A673 (cell line): ENCODE measurements at regions not wholly inside any gene's neighbourhood (a gene's known extent, or its start where the extent isn't known, plus 50 kb on each side); places are given as distances from the start of the nearest gene placed in this dataset.

Source experiments
- BruUV-seq: library from RNA; stranded (reverse); fragments of 400-500 nt; replicated peaks from 2 replicates; lab custom pipeline; 2021; lab: Mats Ljungman, UMichigan
- CTCF ChIA-PET: fragments of 300-600 bp; sonication (Branson Sonifier 250); formaldehyde crosslinking; loops from one replicate; lab custom pipeline; 2022; ENCODE audit warnings: antibody characterized with exemption; lab: Charles Lee
- POLR2A ChIA-PET: fragments of 300-600 bp; sonication (Branson Sonifier 250); formaldehyde crosslinking; loops from one replicate; lab custom pipeline; 2022; ENCODE audit warnings: antibody characterized with exemption; ENCODE audit not compliant: low non-redundant PET; lab: Charles Lee
- DNase-seq: peaks from one replicate; pipeline ENCODE4 v3.0.0-alpha.2; 2015; ENCODE audit warnings: low spot score
- H3K27ac ChIP-seq: fragments of 200-600 bp; sonication (generic); 2 replicates; pipeline ENCODE4 v1.5.1; 2016; ENCODE audit warnings: mixed run types, low read depth, mild to moderate bottlenecking, mixed read lengths, antibody characterized with exemption, low read length; ENCODE audit not compliant: poor library complexity, severe bottlenecking
- H3K27me3 ChIP-seq: fragments of 200-600 bp; sonication (generic); replicated peaks from 2 replicates; pipeline ENCODE4 v1.6.1; 2017; ENCODE audit warnings: mixed run types, low read depth, mild to moderate bottlenecking, mixed read lengths, antibody characterized with exemption, low read length; ENCODE audit not compliant: insufficient read depth, poor library complexity
- H3K36me3 ChIP-seq: fragments of 200-600 bp; sonication (generic); 2 replicates; pipeline ENCODE4 v1.6.1; 2016; ENCODE audit warnings: mixed run types, mild to moderate bottlenecking, mixed read lengths, antibody characterized with exemption, low read length; ENCODE audit not compliant: insufficient read depth, poor library complexity, severe bottlenecking
- H3K4me1 ChIP-seq: fragments of 200-600 bp; sonication (generic); 2 replicates; pipeline ENCODE4 v1.6.1; 2017; ENCODE audit warnings: mixed run types, mild to moderate bottlenecking, mixed read lengths, antibody characterized with exemption, low read length; ENCODE audit not compliant: insufficient read depth, poor library complexity, severe bottlenecking
- H3K4me3 ChIP-seq: fragments of 200-600 bp; sonication (generic); 2 replicates; pipeline ENCODE4 v1.5.1; 2016; ENCODE audit warnings: low read depth, mixed run types, mild to moderate bottlenecking, mixed read lengths, low read length; ENCODE audit not compliant: poor library complexity, severe bottlenecking
- H3K9me3 ChIP-seq: fragments of 200-600 bp; sonication (generic); 2 replicates; pipeline ENCODE4 v1.6.1; 2016; ENCODE audit warnings: mixed run types, low read depth, mild to moderate bottlenecking, mixed read lengths, antibody characterized with exemption, low read length; ENCODE audit not compliant: poor library complexity, severe bottlenecking
- CTCF ChIP-seq: fragments of 300-800, 200-600 bp; sonication (generic); conservative IDR thresholded peaks from 2 replicates; pipeline ENCODE4 v1.5.1; 2017; ENCODE audit warnings: low read depth, mild to moderate bottlenecking, antibody characterized with exemption, low read length, moderate library complexity, mixed read lengths
- EZH2 ChIP-seq: fragments of 200-600 bp; sonication (generic); IDR thresholded peaks from 2 replicates; pipeline ENCODE4 v1.6.1; 2017; ENCODE audit warnings: borderline replicate concordance, low read depth, mild to moderate bottlenecking, mixed read lengths, antibody characterized with exemption, low read length; ENCODE audit not compliant: poor library complexity, severe bottlenecking
- intact Hi-C: fragments of 100-400 bp; cut with micrococcal nuclease; formaldehyde crosslinking; loops from one replicate; pipeline ENCODE4 v1.10.0; 2022; ENCODE audit not compliant: unreplicated experiment

- H3K4me1 ChIP-seq: no peaks in the 10 kb centered on the region
- H3K27ac ChIP-seq: no peak overlapping the region
- H3K9me3 ChIP-seq: no peaks in the 10 kb centered on the region
- intact Hi-C loops: no loop called here
- no peaks in the 10 kb centered on the region for H3K27me3 ChIP-seq
- no peaks in the 10 kb centered on the region for H3K36me3 ChIP-seq
- ChIA-PET CTCF (no interaction called here), POLR2A (no interaction called here)
- TF ChIP-seq CTCF (no peak), EZH2 (no peak)
- BruUV-seq: no TSS peak
- H3K4me3 ChIP-seq: no peak overlapping the region
- no peak for DNase-seq
Observed at GRCh38 chr10:42113158-42113450, 525.3 kb downstream of the ZNF33B start.

- ChIA-PET POLR2A (no interaction called here), CTCF (no interaction called here)
- Histone ChIP-seq H3K4me1 (no peaks in the 10 kb centered on the region), H3K9me3 (no peaks in the 10 kb centered on the region), H3K4me3 (no peak overlapping the region), H3K27ac (no peak overlapping the region), H3K27me3 (no peaks in the 10 kb centered on the region), H3K36me3 (no peaks in the 10 kb centered on the region)
- no peak for DNase-seq
- TF ChIP-seq EZH2: no peak
- TF ChIP-seq CTCF: no peak
- intact Hi-C loops: no loop called here
- no TSS peak for BruUV-seq
Observed at GRCh38 chr10:42112331-42113157, 525.8 kb downstream of the ZNF33B start.

- TF ChIP-seq EZH2 (no peak), CTCF (no peak)
- CTCF ChIA-PET: no interaction called here
- Histone ChIP-seq H3K4me3 (no peak overlapping the region), H3K27ac (no peak overlapping the region), H3K27me3 (no peaks in the 10 kb centered on the region), H3K9me3 (no peaks in the 10 kb centered on the region), H3K4me1 (no peaks in the 10 kb centered on the region), H3K36me3 (no peaks in the 10 kb centered on the region)
- POLR2A ChIA-PET: no interaction called here
- no peak for DNase-seq
- BruUV-seq: no TSS peak
- intact Hi-C loops: no loop called here
Observed at GRCh38 chr10:42111661-42112330, 526.6 kb downstream of the ZNF33B start.
